K562 (cell line): ENCODE measurements at regions not wholly inside any gene's neighbourhood (a gene's known extent, or its start where the extent isn't known, plus 50 kb on each side); places are given as distances from the start of the nearest gene placed in this dataset.

Experiments
- BMI1 ChIP-seq: fragments of 150-350 bp; IDR thresholded peaks from 2 replicates; pipeline ENCODE4 v1.6.1; 2014; ENCODE audit warnings: low read length
- CBX2 ChIP-seq: fragments of 200-600 bp; sonication (generic); IDR thresholded peaks from one replicate; pipeline ENCODE4 v1.6.1; 2012; ENCODE audit warnings: mild to moderate bottlenecking, low read length, inconsistent platforms; ENCODE audit not compliant: insufficient read depth, poor library complexity, severe bottlenecking
- CREBBP ChIP-seq: IDR thresholded peaks from one replicate; pipeline ENCODE4 v1.6.1; 2012; ENCODE audit warnings: low read depth, mild to moderate bottlenecking, control low read depth, inconsistent platforms, low read length
- CSDE1 ChIP-seq, 2 experiments: fragments of 450-650 bp; IDR thresholded peaks; 2 replicates each; pipeline ENCODE4 v1.6.1; 2016; ENCODE audit warnings: mild to moderate bottlenecking in 1 of 2
- ETS1 ChIP-seq: conservative IDR thresholded peaks from 2 replicates; pipeline ENCODE4 v1.6.1; 2011; ENCODE audit warnings: low read depth, mild to moderate bottlenecking, low read length; ENCODE audit not compliant: control insufficient read depth
- FOXJ2 ChIP-seq: fragments of 200-800 bp; sonication (Bioruptor generic); IDR thresholded peaks from 2 replicates; pipeline ENCODE4 v1.6.1; 2016; ENCODE audit warnings: missing genetic modification characterization, missing compliant biosample characterization
- FOXK2 ChIP-seq, 2 experiments: fragments of 450-650 bp; IDR thresholded peaks in 1 of 2; conservative IDR thresholded peaks in 1 of 2; 2 replicates each; pipeline ENCODE4 v1.6.1; 2016; ENCODE audit warnings: low read depth in 2 of 2, mild to moderate bottlenecking in 1 of 2
- FOXM1 ChIP-seq, 2 experiments: fragments of 450-650 bp in 1 of 2; sonication (generic) in 1 of 2; formaldehyde crosslinking in 1 of 2; IDR thresholded peaks; 2 replicates each; pipeline versions ENCODE4 v1.6.1 to v1.9.0; 2017 to 2022; ENCODE audit warnings: low read depth in 2 of 2, mild to moderate bottlenecking in 2 of 2, missing genetic modification reagents in 1 of 2, moderate library complexity in 1 of 2
- HDAC8 ChIP-seq: fragments of 450-650 bp; IDR thresholded peaks from 2 replicates; pipeline ENCODE4 v1.6.1; 2016; ENCODE audit warnings: mild to moderate bottlenecking, missing genetic modification characterization, moderate library complexity, missing compliant biosample characterization
- HNRNPH1 ChIP-seq: fragments of 200-400 bp; formaldehyde crosslinking; optimal IDR thresholded peaks from 2 replicates; pipeline ENCODE3; 2017; ENCODE audit warnings: low read depth, mild to moderate bottlenecking, low read length, moderate library complexity
- PRDM10 ChIP-seq: fragments of 450-650 bp; IDR thresholded peaks from 2 replicates; pipeline ENCODE4 v1.6.1; 2018; ENCODE audit not compliant: partially characterized antibody
- RFX7 ChIP-seq: fragments of 250-450 bp; sonication (Bioruptor Pico); IDR thresholded peaks from 2 replicates; pipeline ENCODE4 v1.5.1; 2021; ENCODE audit warnings: mild to moderate bottlenecking
- TEAD2 ChIP-seq: fragments of 450-650 bp; IDR thresholded peaks from 2 replicates; pipeline ENCODE4 v1.6.1; 2016; ENCODE audit warnings: missing genetic modification characterization, control low read depth, missing compliant biosample characterization
- ZBTB26 ChIP-seq: fragments of 450-650 bp; formaldehyde crosslinking; IDR thresholded peaks from 2 replicates; pipeline ENCODE4 v1.4.0; 2022; ENCODE audit warnings: missing genetic modification characterization
- ZHX1 ChIP-seq: fragments of 150-350 bp; conservative IDR thresholded peaks from 2 replicates; pipeline ENCODE4 v1.6.1; 2014; ENCODE audit warnings: low read length
- ZNF146 ChIP-seq: IDR thresholded peaks from one replicate; pipeline ENCODE4 v1.6.1; 2018; ENCODE audit warnings: missing compliant biosample characterization; ENCODE audit not compliant: unreplicated experiment
- ZNF263 ChIP-seq: sonication (generic); formaldehyde crosslinking; IDR thresholded peaks from 2 replicates; pipeline ENCODE4 v1.8.0; 2022; ENCODE audit warnings: mild to moderate bottlenecking, missing genetic modification reagents, borderline replicate concordance
- ZNF551 ChIP-seq: fragments of 250-450 bp; sonication (Bioruptor Pico); IDR thresholded peaks from 2 replicates; pipeline ENCODE4 v1.5.0; 2021; ENCODE audit warnings: mild to moderate bottlenecking, moderate library complexity
- ZNF561 ChIP-seq: fragments of 450-650 bp; formaldehyde crosslinking; conservative IDR thresholded peaks from 2 replicates; pipeline ENCODE4 v1.4.0; 2020; ENCODE audit warnings: mild to moderate bottlenecking, moderate library complexity
- ZNF584 ChIP-seq: fragments of 200-800 bp; sonication (Bioruptor generic); IDR thresholded peaks from 2 replicates; pipeline ENCODE4 v1.6.1; 2016; ENCODE audit warnings: low read depth, mild to moderate bottlenecking, missing genetic modification characterization, missing compliant biosample characterization
- ZNF778 ChIP-seq: fragments of 450-650 bp; formaldehyde crosslinking; IDR thresholded peaks from 2 replicates; pipeline ENCODE4 v1.4.0; 2020; ENCODE audit warnings: mild to moderate bottlenecking, moderate library complexity

- TF ChIP-seq PRDM10 (no peak), FOXM1 (IDR thresholded peaks at IDR 0.05; ENCODE audit: low read depth) (peak; percentile 30; the same call in 1 of the 2 replicates), FOXM1 (CRISPR knock-in tag; IDR thresholded peaks at IDR 0.05; ENCODE audit: low read depth) (no peak), ZNF584 (CRISPR knock-in tag) (peak; percentile 81), ZNF778 (CRISPR knock-in tag) (no peak), ZHX1 (no peak), RFX7 (no peak), ZNF551 (CRISPR knock-in tag) (no peak), CSDE1 (IDR thresholded peaks at IDR 0.05) (no peak), BMI1 (no peak), FOXJ2 (tag) (0 out of 2 replicates have a peak, but pooled peaks have one; percentile 2), ZNF561 (CRISPR knock-in tag) (no peak), TEAD2 (no peak), FOXK2 (conservative IDR thresholded peaks at IDR 0.05 in 1 of 2, IDR thresholded peaks at IDR 0.05 in 1 of 2; ENCODE audit: low read depth in 2 of 2) (no peak), ZBTB26 (CRISPR knock-in tag) (no peak), ZNF146 (CRISPR knock-in tag) (no peak), ZNF263 (CRISPR knock-in tag) (no peak), CREBBP (no peak), CBX2 (no peak), HDAC8 (no peak), HNRNPH1 (no peak), ETS1 (no peak)
Measured at GRCh38 chr6:147132889-147133288, 71.3 kb upstream of the STXBP5 start (continued).
